PC-3 (cell line): ENCODE measurements at regions not wholly inside any gene's neighbourhood (a gene's known extent, or its start where the extent isn't known, plus 50 kb on each side); places are given as distances from the start of the nearest gene placed in this dataset.
"Not testable (repeated sequence)": the region's sequence is repeated elsewhere in the genome, so short reads cannot be mapped to it uniquely, and the experiment has no call there.

Source experiments
- ATAC-seq: fragments of 200-7000 bp; cut with Tn5 transposase; 2 replicates; pipeline ENCODE4 v1.9.1; 2020; ENCODE audit warnings: mild to moderate bottlenecking, moderate library complexity
- BruUV-seq: library from RNA; stranded (reverse); fragments of 400-500 nt; replicated peaks from 2 replicates; lab custom pipeline; 2021; lab: Mats Ljungman, UMichigan
- CTCF ChIA-PET: fragments of 300-600 bp; sonication (Branson Sonifier 250); formaldehyde crosslinking; loops from one replicate; lab custom pipeline; 2022; ENCODE audit warnings: antibody characterized with exemption; lab: Charles Lee
- POLR2A ChIA-PET: fragments of 300-600 bp; sonication (Branson Sonifier 250); formaldehyde crosslinking; loops from one replicate; lab custom pipeline; 2022; ENCODE audit warnings: antibody characterized with exemption; ENCODE audit not compliant: unreplicated experiment; lab: Charles Lee
- DNase-seq: peaks from one replicate; pipeline ENCODE4 v3.0.0-alpha.2; 2015
- H2AFZ ChIP-seq: fragments of 300-600 bp; sonication (generic); 2 replicates; pipeline ENCODE4 v1.6.0; 2016; ENCODE audit warnings: antibody characterized with exemption, low read length
- H3F3A ChIP-seq: fragments of 300-600 bp; sonication (generic); one replicate; pipeline ENCODE4 v1.6.0; 2017; ENCODE audit warnings: antibody characterized with exemption, low read length, control low read depth, mild to moderate bottlenecking; ENCODE audit not compliant: unreplicated experiment
- H3K27ac ChIP-seq: fragments of 300-600 bp; sonication (generic); 2 replicates; pipeline ENCODE4 v1.5.1; 2016; ENCODE audit warnings: mild to moderate bottlenecking, low read length
- H3K27me3 ChIP-seq: fragments of 300-600 bp; sonication (generic); 2 replicates; pipeline ENCODE4 v1.6.1; 2016; ENCODE audit warnings: low read length, mixed read lengths
- H3K36me3 ChIP-seq: fragments of 300-600 bp; sonication (generic); 2 replicates; pipeline ENCODE4 v1.6.1; 2016; ENCODE audit warnings: low read depth, mixed run types, low read length, mixed read lengths
- H3K4me1 ChIP-seq: fragments of 300-600 bp; sonication (generic); 2 replicates; pipeline ENCODE4 v1.5.1; 2016; ENCODE audit warnings: low read length; ENCODE audit not compliant: insufficient read depth
- H3K4me2 ChIP-seq: fragments of 300-600 bp; sonication (generic); 2 replicates; pipeline ENCODE4 v1.6.0; 2016; ENCODE audit warnings: low read length
- H3K4me3 ChIP-seq: fragments of 300-600 bp; sonication (generic); 2 replicates; pipeline ENCODE4 v1.5.1; 2016; ENCODE audit warnings: mild to moderate bottlenecking, low read length, mixed read lengths
- H3K79me2 ChIP-seq: fragments of 300-600 bp; sonication (generic); 2 replicates; pipeline ENCODE4 v1.6.1; 2017; ENCODE audit warnings: low read length, mixed read lengths
- H3K9ac ChIP-seq: fragments of 300-600 bp; sonication (generic); 2 replicates; pipeline ENCODE4 v1.6.0; 2016; ENCODE audit warnings: mild to moderate bottlenecking, low read length
- H3K9me2 ChIP-seq: fragments of 300-600 bp; sonication (generic); replicated peaks from 2 replicates; pipeline ENCODE4 v1.6.1; 2016; ENCODE audit warnings: mixed run types, low read length, mixed read lengths
- H3K9me3 ChIP-seq: fragments of 300-600 bp; sonication (generic); 2 replicates; pipeline ENCODE4 v1.6.1; 2016; ENCODE audit warnings: low read length, mixed read lengths
- H4K20me1 ChIP-seq: fragments of 300-600 bp; sonication (generic); 2 replicates; pipeline ENCODE4 v1.6.1; 2016; ENCODE audit warnings: low read length, mixed read lengths
- CTCF ChIP-seq: fragments of 300-600 bp; sonication (generic); conservative IDR thresholded peaks from 2 replicates; pipeline ENCODE4 v1.5.1; 2017; ENCODE audit warnings: antibody characterized with exemption, low read depth, mild to moderate bottlenecking, low read length
- EZH2 ChIP-seq: fragments of 300-600 bp; sonication (generic); IDR thresholded peaks from one replicate; pipeline ENCODE4 v1.6.1; 2017; ENCODE audit warnings: antibody characterized with exemption, mild to moderate bottlenecking, low read length; ENCODE audit not compliant: unreplicated experiment
- EZH2phosphoT487 ChIP-seq: fragments of 300-600 bp; sonication (generic); IDR thresholded peaks from 2 replicates; pipeline ENCODE4 v1.6.1; 2018; ENCODE audit warnings: mild to moderate bottlenecking, antibody characterized with exemption, low read length, borderline replicate concordance
- intact Hi-C: fragments of 100-400 bp; cut with micrococcal nuclease; formaldehyde crosslinking; loops from 2 replicates; pipeline ENCODE4 v1.9.0; 2023

DNA sequence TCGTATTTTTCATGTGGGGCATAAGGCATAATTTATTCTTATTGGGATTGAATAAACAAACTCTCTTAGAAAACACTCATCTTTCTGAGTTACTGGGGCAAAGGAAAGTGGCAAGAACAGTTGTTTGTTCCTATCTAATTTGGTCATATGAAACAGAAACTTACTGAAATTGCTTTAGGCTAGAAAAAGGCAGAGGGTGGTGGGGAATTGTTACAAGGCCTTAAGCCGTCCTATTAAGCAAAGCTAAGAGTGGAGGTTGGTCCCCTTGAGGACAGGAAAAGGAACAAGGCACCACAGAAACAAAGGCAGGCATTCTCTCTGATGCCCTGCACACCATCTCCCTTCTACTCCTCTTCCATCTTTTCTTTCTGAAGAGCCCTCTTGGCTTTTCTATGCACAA is 830.9 kb downstream of the EDEM1 start:
- H3F3A ChIP-seq = no peaks in the 10 kb centered on the region
- TF ChIP-seq EZH2 (no peak), CTCF (no peak), EZH2phosphoT487 (no peak)
- no peaks in the 10 kb centered on the region for H3K36me3 ChIP-seq
- ChIA-PET CTCF (no interaction called here), POLR2A (no interaction called here)
- no peak overlapping the region for H2AFZ ChIP-seq
- H3K9me2 ChIP-seq = no peaks in the 10 kb centered on the region
- no peaks in the 10 kb centered on the region for H4K20me1 ChIP-seq
- no peaks in the 10 kb centered on the region for H3K79me2 ChIP-seq
- intact Hi-C loops = no loop called here
- H3K4me1 ChIP-seq = no peaks in the 10 kb centered on the region
- H3K4me2 ChIP-seq = no peak overlapping the region
- ATAC-seq (no peak), DNase-seq (no peak)
- BruUV-seq = no TSS peak
- H3K9me3 ChIP-seq = no peaks in the 10 kb centered on the region
- no peak overlapping the region for H3K9ac ChIP-seq
- H3K4me3 ChIP-seq = no peak overlapping the region
- H3K27me3 ChIP-seq = no peaks in the 10 kb centered on the region
- no peak overlapping the region for H3K27ac ChIP-seq

GRCh38 chr3:6022621-6023020 is 835.1 kb downstream of the EDEM1 start:
- no peak overlapping the region for H3K4me3 ChIP-seq
- ChIA-PET CTCF (no interaction called here), POLR2A (no interaction called here)
- no peaks in the 10 kb centered on the region for H3K27me3 ChIP-seq
- no peak overlapping the region for H3K4me2 ChIP-seq
- H4K20me1 ChIP-seq = no peaks in the 10 kb centered on the region
- intact Hi-C loops = no loop called here
- no peaks in the 10 kb centered on the region for H3K4me1 ChIP-seq
- no peak for TF ChIP-seq EZH2phosphoT487
- no peak for TF ChIP-seq CTCF
- TF ChIP-seq EZH2 = no peak
- no peak for ATAC-seq
- H3K79me2 ChIP-seq = no peaks in the 10 kb centered on the region
- no peaks in the 10 kb centered on the region for H3F3A ChIP-seq
- no peak overlapping the region for H3K27ac ChIP-seq
- no peak overlapping the region for H2AFZ ChIP-seq
- H3K36me3 ChIP-seq = no peaks in the 10 kb centered on the region
- H3K9me2 ChIP-seq = no peaks in the 10 kb centered on the region
- no peak overlapping the region for H3K9ac ChIP-seq
- H3K9me3 ChIP-seq = no peaks in the 10 kb centered on the region
- DNase-seq = no peak
- BruUV-seq = no TSS peak

DNA sequence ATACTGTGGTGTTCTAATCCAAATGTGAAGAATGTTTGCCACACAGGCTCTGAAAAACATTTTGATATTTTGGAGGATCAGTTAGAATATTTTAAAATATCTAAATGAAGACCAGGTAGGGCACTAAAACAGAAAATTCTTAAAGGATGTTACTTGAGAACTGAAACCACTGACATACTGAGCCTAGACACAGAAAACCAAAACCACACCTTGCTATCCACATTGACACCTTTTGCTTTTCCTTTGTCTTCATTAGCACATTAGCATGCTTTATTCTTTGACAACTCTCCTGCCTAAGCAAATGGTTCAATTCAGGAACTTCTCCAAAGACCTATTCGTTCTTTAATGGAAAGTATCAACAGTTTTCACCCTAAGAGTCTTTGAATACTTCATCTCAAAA is 835.9 kb upstream of the GRM7 start:
- H3K4me3 ChIP-seq = no peak overlapping the region
- H3K9me3 ChIP-seq = no peaks in the 10 kb centered on the region
- DNase-seq (no peak), ATAC-seq (no peak)
- no TSS peak for BruUV-seq
- intact Hi-C loops = no loop called here
- no peak overlapping the region for H3K4me2 ChIP-seq
- no peaks in the 10 kb centered on the region for H3K79me2 ChIP-seq
- H3K27me3 ChIP-seq = no peaks in the 10 kb centered on the region
- ChIA-PET CTCF (no interaction called here), POLR2A (no interaction called here)
- H3F3A ChIP-seq = no peaks in the 10 kb centered on the region
- H3K9me2 ChIP-seq = no peaks in the 10 kb centered on the region
- no peak overlapping the region for H3K9ac ChIP-seq
- no peaks in the 10 kb centered on the region for H4K20me1 ChIP-seq
- H3K4me1 ChIP-seq = no peaks in the 10 kb centered on the region
- H3K36me3 ChIP-seq = no peaks in the 10 kb centered on the region
- no peak overlapping the region for H2AFZ ChIP-seq
- TF ChIP-seq EZH2 = no peak
- TF ChIP-seq EZH2phosphoT487 = no peak
- no peak for TF ChIP-seq CTCF
- no peak overlapping the region for H3K27ac ChIP-seq

GRCh38 chr3:6030648-6031047 is 830.3 kb upstream of the GRM7 start:
- BruUV-seq, H3F3A ChIP-seq, H3K4me2 ChIP-seq, H3K36me3 ChIP-seq, H2AFZ ChIP-seq, ATAC-seq, H3K27me3 ChIP-seq, H3K27ac ChIP-seq, DNase-seq, H4K20me1 ChIP-seq, H3K9me3 ChIP-seq, H3K79me2 ChIP-seq, H3K4me1 ChIP-seq, H3K9ac ChIP-seq, H3K4me3 ChIP-seq, CTCF ChIA-PET, intact Hi-C loops, POLR2A ChIA-PET, H3K9me2 ChIP-seq: not testable (repeated sequence)
